SHP77 (cell line): ENCODE measurements at regions not wholly inside any gene's neighbourhood (a gene's known extent, or its start where the extent isn't known, plus 50 kb on each side); places are given as distances from the start of the nearest gene placed in this dataset.

Experiments
- DNase-seq, 2 experiments: peaks; one replicate each; lab custom pipeline; 2025; lab: John Stamatoyannopoulos, UW

DNA sequence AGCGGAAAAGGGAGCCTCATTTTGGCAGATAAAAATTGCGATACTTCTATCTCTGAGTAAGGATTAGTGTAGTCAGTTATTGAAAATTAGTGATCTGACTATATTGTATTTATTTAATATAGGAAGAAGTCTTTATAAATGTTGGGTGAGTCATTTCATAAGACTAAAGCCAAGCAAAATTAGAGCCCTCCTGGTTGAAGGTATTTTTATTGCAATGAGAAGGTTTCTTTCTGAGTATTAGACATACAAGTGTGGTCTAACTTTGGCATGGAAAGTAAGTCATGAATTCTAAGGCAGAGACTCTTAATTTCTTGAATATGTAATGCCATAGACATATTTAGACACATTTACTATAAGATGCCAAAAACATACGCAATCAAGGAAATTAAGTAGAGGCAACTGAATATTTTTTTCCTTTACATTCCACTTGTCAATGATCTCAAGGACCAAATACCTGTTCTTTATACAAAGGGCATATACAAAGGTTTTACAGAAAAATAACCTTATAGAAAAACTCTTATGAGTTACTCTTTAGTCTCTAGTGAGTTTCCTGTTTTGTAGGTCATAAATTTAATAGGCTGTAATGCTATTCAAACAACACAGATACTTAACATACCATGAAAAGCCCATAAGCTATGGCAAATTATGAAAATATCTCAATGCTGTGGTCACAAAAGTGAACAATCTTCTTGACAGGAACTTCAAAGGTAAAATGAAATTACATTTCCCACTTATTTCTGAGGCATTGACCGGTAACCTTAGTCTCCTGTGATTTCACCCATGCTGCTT lies 156.6 kb upstream of the BTG1 start:
- no peak for DNase-seq

DNA sequence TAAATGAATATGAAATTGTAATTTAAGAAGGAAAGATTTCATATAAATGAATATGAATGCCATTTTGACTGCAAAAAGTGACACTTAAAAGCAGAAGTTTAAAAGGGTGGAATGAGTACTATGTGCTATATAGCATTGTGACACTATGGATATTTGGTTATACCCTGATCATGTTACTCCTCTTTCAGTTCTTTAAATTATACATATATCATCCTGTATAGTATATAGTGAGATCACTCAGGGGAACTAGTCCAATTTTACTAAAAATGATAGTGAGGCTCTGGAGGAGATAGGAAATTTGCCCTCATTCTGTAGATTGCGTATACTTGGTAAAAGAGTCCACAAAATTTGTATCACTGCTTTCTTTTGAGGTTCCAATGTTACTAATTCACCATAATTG lies 155.7 kb upstream of the BTG1 start:
- DNase-seq: no peak

DNA sequence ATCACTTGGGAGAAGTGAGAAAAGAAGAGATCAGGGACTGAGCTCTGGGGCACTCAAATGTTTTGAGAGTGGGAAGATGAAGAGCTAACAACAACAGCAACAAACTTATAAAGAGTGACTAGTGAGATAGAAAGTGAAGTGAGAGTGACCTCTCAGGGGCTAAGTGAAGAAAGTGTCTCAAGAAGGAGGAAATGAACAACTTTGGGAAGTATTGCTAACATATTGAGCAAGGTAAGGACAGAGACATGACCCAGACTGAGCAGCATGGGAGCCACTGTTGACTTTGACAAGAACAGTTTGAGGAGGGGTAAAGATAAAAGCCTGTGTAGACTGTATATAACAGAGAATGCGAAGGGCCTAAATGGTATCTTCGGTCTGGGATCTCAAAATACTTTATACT lies 155.1 kb upstream of the BTG1 start:
- no peak for DNase-seq

DNA sequence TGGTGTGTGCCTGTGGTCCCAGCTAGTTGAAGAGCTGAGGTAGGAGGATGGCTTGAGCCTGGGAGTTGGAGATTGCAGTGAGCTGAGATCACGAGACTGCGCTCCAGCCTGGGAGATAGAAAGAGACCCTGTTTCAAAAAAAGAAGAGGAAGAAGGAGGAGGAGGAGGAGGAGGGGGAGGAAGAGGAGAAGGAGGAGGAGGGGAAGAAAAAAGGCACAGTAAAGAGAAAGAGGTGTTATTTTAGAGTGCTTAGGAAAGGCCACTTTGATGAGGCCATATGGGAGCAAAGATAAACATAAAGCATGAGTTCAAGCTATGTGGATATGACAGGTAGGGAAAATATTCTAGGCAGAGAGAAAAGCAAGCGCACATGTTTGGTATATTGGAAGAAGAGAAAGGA lies 154.1 kb upstream of the BTG1 start:
- no peak for DNase-seq

DNA sequence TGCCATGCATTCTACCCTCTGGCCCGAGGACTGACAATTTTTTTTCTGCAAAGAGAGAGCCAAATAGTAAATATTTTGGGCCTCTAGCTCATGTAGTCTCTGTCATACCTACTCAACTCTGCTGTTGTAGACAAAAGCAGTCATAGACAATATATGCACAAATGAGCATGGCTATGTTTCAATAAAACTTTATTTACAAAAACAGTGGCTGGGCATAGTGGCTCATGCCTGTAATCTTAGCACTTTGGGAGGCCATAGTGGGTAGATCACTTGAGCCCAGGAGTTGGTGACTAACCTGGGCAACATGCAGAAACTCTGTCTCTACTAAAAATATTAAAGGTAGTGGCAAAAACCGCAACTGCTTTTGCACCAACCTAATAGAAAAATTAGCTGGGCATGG lies 153.7 kb upstream of the BTG1 start:
- DNase-seq: no peak

DNA sequence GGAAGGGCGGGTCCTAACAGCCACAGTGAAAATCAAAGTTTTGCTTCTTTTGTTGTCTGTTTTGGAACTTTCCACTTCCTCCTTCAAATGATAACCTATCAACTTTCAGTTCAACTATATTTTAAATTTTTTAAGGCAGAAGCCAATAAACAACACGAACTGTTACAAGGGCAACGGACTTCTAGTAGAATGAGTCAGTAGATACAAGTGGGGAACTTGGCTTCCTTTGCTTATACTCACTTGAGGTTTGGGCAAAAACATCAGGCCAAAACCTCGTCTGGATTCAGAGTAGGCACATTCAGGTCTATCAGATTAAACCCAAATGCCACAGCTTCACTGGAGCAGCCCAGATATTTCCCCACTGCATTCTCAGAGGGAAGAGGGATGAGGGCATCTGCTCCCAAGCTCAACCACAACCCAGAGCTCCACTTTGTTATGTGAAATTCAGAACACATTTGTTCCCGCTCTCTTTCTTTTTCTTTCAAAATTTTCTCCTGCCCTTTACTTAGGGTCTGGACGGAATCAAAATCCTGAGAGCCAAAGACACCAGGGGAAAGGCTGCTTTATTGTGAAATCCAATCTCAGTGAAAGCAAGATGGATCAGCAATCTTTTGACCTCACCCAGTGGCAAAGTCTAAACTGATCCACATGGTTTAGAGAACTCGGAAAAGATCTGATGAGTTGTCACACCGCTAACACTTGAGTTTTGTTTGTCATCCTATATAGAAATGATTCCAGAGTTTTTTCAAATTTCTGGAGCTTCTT lies 152.5 kb upstream of the BTG1 start:
- no peak for DNase-seq

DNA sequence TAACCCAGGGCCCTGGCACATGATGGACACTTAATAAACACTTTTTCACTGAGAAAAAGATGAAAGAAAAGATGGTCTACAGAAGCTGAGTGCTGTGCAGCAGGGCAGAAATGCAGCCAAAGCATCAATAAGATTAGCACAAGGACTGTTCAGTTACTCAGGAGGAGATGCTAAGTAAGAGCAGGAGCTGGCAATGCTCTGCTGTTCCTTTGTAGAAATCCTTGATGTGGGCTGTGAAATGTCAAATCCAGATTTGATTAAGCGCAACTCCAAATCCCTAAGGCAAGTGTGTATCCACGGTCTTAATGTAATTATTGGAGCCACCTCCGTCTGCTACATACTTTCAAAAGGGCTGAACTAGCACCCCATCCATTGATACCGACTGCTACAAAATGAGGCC lies 151.8 kb upstream of the BTG1 start:
- no peak for DNase-seq

DNA sequence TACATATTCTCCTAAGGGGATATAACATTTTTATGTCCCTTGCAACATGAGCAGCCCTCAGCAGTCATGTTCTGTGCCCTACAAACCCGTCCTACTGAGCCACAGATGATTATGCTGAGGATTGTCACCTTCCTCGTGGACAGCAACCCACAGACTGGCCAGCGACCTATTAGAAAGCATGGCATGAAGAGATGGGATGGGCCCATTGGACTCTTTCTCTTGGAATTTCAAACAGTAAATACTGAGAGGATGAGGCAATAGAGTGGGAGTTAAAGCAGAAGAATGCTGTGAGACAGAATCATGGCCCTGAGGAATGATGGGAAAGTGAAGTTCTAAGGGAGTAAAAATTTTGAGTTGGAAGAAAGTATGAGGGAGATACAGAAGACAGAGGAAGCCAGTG lies 149.9 kb upstream of the BTG1 start:
- DNase-seq: no peak

DNA sequence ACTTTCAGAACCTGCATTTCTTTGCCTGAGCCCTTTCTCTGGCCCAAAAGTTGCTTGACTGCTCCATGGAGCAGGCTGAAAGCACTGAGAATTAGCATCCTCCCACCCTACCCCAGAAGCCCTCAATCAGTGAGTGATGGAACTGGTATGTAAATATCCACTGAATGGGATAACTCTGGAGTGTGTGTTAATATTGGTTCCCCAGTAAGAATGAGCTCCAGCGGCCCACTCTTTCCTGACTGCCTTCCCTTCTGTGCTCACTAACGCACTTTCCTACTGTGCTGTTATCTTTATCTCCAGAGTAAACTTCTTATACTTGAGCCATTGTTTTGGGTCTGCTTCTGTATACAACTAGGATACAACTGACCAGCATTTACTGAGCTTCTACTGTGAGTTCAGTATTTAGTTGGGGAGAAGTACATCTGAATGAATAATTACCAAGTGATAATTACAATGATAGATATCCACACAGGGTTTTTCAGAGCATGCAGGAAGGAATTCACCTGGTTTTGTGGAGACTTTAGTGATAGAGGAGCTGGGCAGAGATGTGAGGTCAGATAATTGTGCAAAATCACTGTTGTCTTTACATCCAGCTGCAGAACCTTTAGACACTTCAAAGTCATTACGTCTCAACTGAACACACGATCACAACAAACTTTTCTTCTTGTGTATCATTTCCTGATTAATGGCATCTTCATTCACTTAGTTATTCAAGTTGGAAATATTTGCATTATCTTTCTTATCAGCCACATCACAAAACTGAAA lies 149.2 kb upstream of the BTG1 start:
- no peak for DNase-seq

DNA sequence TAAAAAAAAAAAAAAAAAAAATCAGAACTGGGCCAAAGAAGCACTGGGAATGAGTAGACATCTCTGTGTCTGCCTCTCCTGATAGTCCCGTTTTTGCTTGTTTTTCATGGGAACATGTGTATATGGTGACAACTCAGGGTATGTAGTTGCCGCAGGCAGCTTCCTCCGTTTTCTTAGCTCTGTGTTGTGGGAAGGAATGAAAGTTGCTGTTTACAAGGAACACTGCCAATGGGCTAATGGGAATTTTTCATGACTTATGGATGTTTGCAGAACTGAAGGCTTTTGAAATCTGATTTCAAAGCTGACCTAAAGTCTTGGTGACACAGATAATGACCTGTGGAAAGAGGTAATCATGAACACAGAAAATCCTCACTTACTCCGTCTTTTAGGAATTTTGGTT lies 146.4 kb upstream of the BTG1 start:
- DNase-seq: no peak

DNA sequence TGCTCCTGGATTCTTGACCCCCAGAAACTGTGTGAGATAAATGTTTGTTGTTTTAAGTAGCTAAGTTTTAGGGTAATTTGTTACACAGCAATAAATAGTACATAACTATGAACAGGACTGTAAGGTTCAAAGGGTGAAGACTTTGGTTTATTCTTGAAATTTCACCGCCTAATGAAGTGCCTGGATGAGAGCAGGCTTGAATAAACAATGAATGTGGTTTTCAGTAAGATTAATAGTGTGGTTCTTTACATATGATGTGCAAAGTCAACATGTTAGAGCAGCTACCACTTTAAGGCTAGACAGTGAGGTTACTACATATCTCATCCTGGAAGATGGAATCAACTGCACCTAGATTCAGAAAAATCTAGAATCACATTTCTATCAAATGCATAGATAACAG lies 145.2 kb upstream of the BTG1 start:
- no peak for DNase-seq

DNA sequence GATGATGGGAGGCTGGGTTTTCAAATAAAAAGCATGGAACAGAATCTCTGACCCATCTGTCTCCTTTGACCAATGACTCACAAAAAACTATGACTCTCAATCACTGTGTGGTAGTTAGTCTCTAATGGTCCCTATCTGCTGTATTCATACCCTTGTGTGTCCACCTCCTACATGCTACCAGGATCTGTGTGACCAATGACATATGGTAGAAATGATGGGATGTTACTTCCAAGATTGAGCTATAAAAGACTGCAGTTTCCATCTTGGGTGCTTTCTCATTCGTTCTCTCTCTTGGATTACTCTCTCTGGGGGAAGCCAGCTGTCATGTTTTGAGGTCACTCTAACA lies 144.7 kb upstream of the BTG1 start:
- no peak for DNase-seq

DNA sequence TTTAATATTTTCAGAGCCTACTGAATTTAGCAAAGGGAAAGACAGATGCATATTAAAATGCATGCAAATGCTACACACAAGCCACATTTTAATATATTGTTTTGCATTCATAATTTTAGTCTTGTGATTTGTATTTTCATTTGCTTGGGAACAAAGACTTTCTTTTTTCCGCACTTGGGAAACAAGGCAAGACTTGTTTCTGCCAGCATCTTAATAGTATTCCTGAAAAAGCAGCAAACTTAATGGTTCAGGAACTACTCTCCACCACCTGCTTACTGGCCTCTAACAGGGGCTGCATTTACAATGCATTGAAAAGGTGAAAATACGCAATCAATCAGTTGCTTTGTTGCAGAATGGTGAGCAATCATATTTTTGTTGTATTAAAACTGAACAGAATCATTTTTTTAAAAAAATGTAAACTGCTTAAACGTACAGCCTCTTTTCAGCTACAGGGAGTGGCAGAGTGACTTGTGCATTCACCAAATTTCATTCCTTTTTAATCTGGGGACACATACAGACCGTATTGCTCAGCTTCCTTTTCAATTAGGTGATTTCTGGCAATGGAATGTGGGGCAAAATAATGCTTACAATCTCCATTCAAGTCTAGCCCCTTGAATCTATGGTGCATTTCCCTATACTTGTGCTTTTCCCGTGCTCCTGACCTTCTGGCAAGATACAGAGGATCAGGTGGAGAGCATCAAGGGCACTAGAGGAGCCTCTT lies 144.1 kb upstream of the BTG1 start:
- no peak for DNase-seq

DNA sequence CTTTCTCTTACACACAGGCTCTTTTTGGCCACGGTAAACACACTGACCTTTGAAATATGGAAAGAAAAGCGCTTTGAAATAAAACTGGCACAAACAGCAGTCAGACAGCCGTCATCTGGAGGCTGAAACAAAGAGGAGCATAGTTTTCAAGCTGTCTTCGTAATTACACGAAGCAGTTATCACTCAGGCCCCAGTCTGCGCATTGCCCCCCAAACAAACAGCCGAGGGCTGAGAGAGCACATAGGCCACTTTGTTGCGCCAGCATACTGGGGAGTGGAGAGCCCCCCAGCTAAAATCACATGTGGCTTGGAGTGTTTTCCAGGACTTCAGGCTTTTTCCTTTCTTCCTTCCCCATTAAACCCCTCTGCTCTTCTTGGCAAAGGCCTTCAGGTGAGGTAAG lies 142.9 kb upstream of the BTG1 start:
- no peak for DNase-seq

DNA sequence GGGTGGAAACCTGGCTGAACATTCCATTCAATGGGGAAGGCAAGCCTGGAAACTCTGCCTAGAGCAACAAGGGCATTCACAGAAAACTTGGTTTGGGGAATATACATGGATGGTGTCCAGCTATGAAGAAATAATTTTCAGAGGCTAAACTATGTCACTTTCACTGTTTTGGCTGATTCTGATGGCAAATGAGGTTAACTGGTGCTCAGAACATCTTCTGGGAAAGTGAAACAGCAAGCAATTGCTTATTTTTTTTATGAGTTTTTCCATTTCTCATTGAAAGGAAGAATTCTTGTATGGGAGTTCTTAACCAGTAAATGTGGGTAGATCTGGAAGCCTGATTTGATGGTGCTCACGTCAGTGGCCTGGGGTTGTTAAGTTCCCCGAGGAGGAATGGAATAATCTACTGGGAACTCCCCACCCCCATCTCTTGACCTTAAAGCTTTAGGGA lies 132.8 kb upstream of the BTG1 start:
- no peak for DNase-seq

DNA sequence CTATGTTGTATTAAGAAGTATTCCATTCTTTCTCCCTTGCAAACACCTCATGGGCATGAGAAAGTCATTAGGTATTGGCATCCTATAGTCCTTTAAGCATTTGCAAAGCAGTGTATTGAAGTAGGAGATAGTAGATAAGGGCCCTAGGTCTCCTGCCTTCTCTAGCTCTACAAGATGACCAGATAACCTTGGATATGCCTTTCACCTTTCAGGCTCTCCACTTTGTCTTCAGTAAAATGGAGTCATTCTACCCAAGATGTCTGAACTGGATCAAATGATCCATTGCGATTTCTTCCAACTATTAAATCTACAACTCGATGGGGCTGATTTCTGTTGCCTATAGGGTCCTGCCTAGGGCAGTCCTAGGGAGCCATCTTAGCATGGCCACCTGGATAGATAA lies 132.1 kb upstream of the BTG1 start:
- DNase-seq: no peak

DNA sequence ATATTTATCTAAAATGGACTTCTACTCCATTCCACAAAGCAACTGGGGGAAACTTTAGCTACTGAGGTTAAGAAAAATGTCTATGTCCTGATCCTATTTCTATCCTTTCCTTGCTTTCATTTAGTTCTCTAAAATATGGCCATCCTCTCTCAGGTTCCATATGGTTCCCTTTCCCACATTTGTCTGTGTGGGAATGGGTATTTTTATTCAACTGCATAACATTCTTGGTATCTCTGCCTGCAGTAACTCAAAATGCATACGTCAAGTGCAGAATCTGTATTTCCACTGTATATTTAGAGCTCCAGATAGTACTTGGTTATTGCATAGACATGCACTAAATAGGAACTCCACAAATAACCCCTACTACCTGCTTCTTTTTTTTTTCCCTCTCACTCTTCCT lies 130.6 kb upstream of the BTG1 start:
- DNase-seq: no peak

DNA sequence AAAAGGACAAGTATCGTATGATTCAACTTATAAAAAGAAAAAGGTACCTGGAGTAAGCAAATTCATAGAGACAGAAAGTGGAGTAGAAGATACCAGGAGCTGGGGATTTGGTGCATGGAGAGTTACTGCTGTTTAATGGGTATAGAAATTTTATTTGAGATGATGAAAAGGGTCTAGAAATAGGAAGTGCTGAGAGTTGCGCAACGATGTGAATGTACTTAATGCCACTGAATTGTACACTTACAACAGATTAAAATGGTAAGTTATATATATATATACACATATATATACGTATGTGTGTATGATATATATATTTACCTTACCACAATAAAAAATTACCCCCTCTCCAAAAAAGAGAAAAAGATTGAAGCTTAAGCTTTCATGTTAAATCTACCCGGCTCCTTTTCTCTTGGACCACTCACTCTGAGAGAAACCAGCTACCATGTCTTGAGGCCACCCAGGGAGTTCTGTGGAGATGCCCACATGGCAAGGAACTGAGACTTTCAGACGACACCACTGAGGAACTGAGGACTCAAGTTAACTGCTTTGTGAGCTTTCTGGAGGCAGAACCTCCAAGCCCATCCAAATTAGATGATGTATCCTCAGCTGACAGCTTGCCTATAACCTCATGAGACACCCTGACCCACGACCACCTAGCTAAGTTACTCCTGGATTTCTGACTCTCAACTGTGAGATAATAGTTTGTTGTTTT lies 130.0 kb upstream of the BTG1 start:
- DNase-seq: no peak

DNA sequence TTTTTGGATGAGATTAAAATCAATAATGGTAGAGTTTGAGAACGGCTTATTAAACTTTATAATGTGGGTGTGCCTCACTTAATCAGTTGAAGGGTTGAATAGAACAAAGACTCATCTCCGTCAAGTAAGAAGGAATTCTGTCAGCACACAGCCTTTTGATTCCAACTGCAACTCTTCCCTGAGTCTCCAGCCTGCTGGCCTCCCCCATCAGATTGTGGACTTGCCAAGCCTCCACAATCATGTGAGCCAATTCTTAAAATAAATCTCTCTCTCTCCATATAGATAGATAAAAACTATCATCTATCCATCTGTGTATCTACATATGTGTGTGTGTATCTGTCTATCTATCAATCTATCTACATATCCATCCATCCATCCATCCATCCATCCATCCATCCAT lies 127.4 kb upstream of the BTG1 start:
- DNase-seq: no peak

DNA sequence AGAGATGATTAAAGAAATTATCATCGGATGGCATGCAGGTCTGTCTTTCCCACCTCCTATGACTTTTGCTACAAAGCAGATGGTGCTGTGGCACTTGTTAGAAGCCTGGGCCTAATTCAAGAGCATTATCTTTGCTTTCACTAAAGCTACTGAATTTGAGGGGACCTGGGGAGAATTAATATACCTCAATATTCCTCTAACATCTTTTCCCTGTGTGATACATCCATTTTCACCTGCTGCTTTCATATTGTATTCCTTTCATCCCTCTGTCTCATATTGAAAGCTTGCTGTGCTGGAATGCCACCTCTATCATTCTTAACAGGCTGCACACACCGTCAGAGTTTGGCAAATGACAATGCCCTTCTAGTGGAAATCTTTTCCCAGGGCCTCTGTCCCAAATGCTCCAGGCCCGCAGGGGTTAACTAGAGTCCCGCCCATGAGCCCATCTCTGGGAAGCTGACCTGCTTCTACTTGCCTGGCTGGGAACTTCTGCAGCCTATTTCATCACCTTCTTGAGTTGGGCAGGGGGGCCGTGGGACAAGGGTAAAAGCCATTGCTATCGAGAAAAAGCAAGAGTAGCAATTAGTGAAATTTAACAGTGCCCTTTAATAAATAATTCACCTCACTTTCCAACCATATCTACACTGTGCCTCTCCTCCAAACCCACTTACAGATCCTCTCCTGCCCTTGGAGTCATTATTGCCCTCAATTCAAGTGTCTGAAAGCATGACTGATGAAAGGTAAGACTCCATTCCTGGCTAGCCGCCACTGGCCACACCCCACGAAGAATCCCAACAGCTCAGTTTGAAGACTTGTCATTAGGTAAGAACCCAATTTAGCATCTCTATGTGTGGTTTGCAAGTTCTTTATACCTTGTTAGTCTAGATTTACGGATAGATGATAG lies 126.7 kb upstream of the BTG1 start:
- DNase-seq: no peak

DNA sequence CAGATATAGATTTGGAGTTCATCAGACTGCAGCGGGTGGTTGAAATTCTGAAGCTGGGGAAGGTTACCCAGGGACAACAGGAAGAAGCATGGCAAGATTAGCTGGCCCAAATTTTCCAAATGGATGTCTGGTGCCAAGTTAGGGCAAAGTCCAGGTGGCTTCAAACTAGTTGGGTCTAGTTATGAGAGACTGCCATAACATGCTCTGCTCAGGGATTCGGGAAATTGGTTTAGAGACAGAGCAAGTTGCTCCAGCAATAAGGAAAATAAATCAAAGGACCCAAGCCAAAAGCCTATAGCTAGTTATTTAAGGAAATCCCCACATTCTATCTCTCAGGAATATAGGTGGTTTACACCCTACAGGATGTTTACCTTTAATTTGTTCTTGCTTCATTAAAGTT lies 125.7 kb upstream of the BTG1 start:
- no peak for DNase-seq
